Thymus (tissue), 11 donors: ENCODE measurements at regions not wholly inside any gene's neighbourhood (a gene's known extent, or its start where the extent isn't known, plus 50 kb on each side); places are given as distances from the start of the nearest gene placed in this dataset.

Experiments
- DNase-seq, 9 donors: peaks; one replicate each; pipeline ENCODE4 v3.0.0-alpha.2; 2013; ENCODE audit warnings: low spot score in 9 of 9, low read depth in 6 of 9, missing footprints in 1 of 9
- H3K27ac ChIP-seq, 2 donors: one replicate each; pipeline ENCODE4 v1.5.1; 2013; ENCODE audit warnings: control low read depth in 1 of 2, low read depth in 1 of 2, low read length in 1 of 2, mild to moderate bottlenecking in 1 of 2, moderate library complexity in 1 of 2
- H3K27me3 ChIP-seq, 2 donors: one replicate each; pipeline ENCODE4 v1.5.1; 2013; ENCODE audit warnings: low read length in 1 of 2; ENCODE audit not compliant: control insufficient read depth in 2 of 2, insufficient read depth in 1 of 2
- H3K36me3 ChIP-seq, 2 donors: one replicate each; pipeline ENCODE4 v1.5.1; 2013; ENCODE audit warnings: low read length in 1 of 2, mild to moderate bottlenecking in 1 of 2, moderate library complexity in 1 of 2; ENCODE audit not compliant: control insufficient read depth in 2 of 2, insufficient read depth in 2 of 2
- H3K4me1 ChIP-seq, 2 donors: one replicate each; pipeline ENCODE4 v1.5.1; 2013; ENCODE audit warnings: low read length in 2 of 2; ENCODE audit not compliant: control insufficient read depth in 2 of 2, insufficient read depth in 2 of 2
- H3K4me3 ChIP-seq, 2 donors: one replicate each; pipeline ENCODE4 v1.5.1; 2013; ENCODE audit warnings: low read length in 2 of 2, control low read depth in 1 of 2, mild to moderate bottlenecking in 1 of 2
- H3K9me3 ChIP-seq, 2 donors: one replicate each; pipeline ENCODE4 v1.5.1; 2013; ENCODE audit warnings: low read length in 1 of 2, mild to moderate bottlenecking in 1 of 2; ENCODE audit not compliant: control insufficient read depth in 2 of 2, insufficient read depth in 1 of 2
- whole genome bisulfite sequencing: extraction: QIAGEN DNeasy Blood & Tissue Kit; methylation state at CpG from one replicate; pipeline ENCODE4 v1.1.7; 2013; 5-methylcytosine and 5-hydroxymethylcytosine counted together
- donor health status: healthy.

GRCh38 chr13:61975001-61975400 is 559.4 kb upstream of the PCDH20 start:
- H3K9me3 ChIP-seq: no peaks in the 10 kb centered on the region
- no peak overlapping the region for H3K27ac ChIP-seq
- WGBS: 86% methylated on average over 3 of the region's 3 CpGs
- no peaks in the 10 kb centered on the region for H3K4me1 ChIP-seq
- H3K36me3 ChIP-seq: no peaks in the 10 kb centered on the region
- H3K4me3 ChIP-seq: no peak overlapping the region
- H3K27me3 ChIP-seq: no peaks in the 10 kb centered on the region
- no peak for DNase-seq

- Histone ChIP-seq H3K4me1 (no peaks in the 10 kb centered on the region), H3K9me3 (no peaks in the 10 kb centered on the region), H3K27me3 (no peaks in the 10 kb centered on the region), H3K27ac (no peak overlapping the region), H3K4me3 (no peak overlapping the region), H3K36me3 (no peaks in the 10 kb centered on the region)
- DNase-seq: no peak
- 89% methylated on average over 4 of the region's 4 CpGs for WGBS
Measured at GRCh38 chr13:61965756-61966155, 550.1 kb upstream of the PCDH20 start.

GRCh38 chr13:61960981-61961380 is 545.3 kb upstream of the PCDH20 start:
- H3K27ac ChIP-seq: no peak overlapping the region
- no peaks in the 10 kb centered on the region for H3K27me3 ChIP-seq
- H3K9me3 ChIP-seq: no peaks in the 10 kb centered on the region
- no peak overlapping the region for H3K4me3 ChIP-seq
- H3K4me1 ChIP-seq: no peaks in the 10 kb centered on the region
- no peak for DNase-seq
- no peaks in the 10 kb centered on the region for H3K36me3 ChIP-seq

- Histone ChIP-seq H3K27ac (no peak overlapping the region), H3K4me1 (no peaks in the 10 kb centered on the region), H3K4me3 (no peak overlapping the region), H3K36me3 (no peaks in the 10 kb centered on the region), H3K27me3 (no peaks in the 10 kb centered on the region), H3K9me3 (no peaks in the 10 kb centered on the region)
- no peak for DNase-seq
- WGBS: 19% methylated on average over 3 of the region's 3 CpGs
Measured at GRCh38 chr13:61954092-61954491, 538.4 kb upstream of the PCDH20 start.

GRCh38 chr13:61950828-61951227 is 535.2 kb upstream of the PCDH20 start:
- Histone ChIP-seq H3K9me3 (no peaks in the 10 kb centered on the region), H3K36me3 (no peaks in the 10 kb centered on the region), H3K4me1 (no peaks in the 10 kb centered on the region), H3K27me3 (no peaks in the 10 kb centered on the region), H3K4me3 (no peak overlapping the region), H3K27ac (no peak overlapping the region)
- 93% methylated on average over 8 of the region's 8 CpGs for WGBS
- DNase-seq: no peak

GRCh38 chr13:61944329-61944929 is 528.8 kb upstream of the PCDH20 start:
- no peaks in the 10 kb centered on the region for H3K4me1 ChIP-seq
- DNase-seq: no peak
- no peak overlapping the region for H3K4me3 ChIP-seq
- H3K27me3 ChIP-seq: no peaks in the 10 kb centered on the region
- H3K27ac ChIP-seq: no peak overlapping the region
- H3K9me3 ChIP-seq: no peaks in the 10 kb centered on the region
- 80% methylated on average over 7 of the region's 7 CpGs for WGBS
- no peaks in the 10 kb centered on the region for H3K36me3 ChIP-seq

- 98% methylated on average over 1 of the region's 1 CpG for WGBS
Measured at GRCh38 chr13:61935710-61936109, 520.1 kb upstream of the PCDH20 start.

GRCh38 chr13:61927648-61928047 is 512.0 kb upstream of the PCDH20 start:
- no peak overlapping the region for H3K4me3 ChIP-seq
- no peak overlapping the region for H3K27ac ChIP-seq
- no peaks in the 10 kb centered on the region for H3K4me1 ChIP-seq
- no peaks in the 10 kb centered on the region for H3K27me3 ChIP-seq
- H3K36me3 ChIP-seq: no peaks in the 10 kb centered on the region
- H3K9me3 ChIP-seq: no peaks in the 10 kb centered on the region
- no peak for DNase-seq
- 94% methylated on average over 1 of the region's 1 CpG for WGBS

More at GRCh38 chr13:61935710-61936109, 520.1 kb upstream of the PCDH20 start:
- Histone ChIP-seq H3K36me3 (no peaks in the 10 kb centered on the region), H3K9me3 (no peaks in the 10 kb centered on the region), H3K27me3 (no peaks in the 10 kb centered on the region), H3K4me3 (no peak overlapping the region), H3K27ac (no peak overlapping the region), H3K4me1 (no peaks in the 10 kb centered on the region)
- no peak for DNase-seq

- Histone ChIP-seq H3K4me1 (no peaks in the 10 kb centered on the region), H3K36me3 (no peaks in the 10 kb centered on the region), H3K9me3 (peaks cover 0 to 6% of the 10 kb centered on the region in 2 donors), H3K4me3 (no peak overlapping the region), H3K27ac (no peak overlapping the region), H3K27me3 (no peaks in the 10 kb centered on the region)
- no peak for DNase-seq
- WGBS: 96% methylated on average over 2 of the region's 2 CpGs
Measured at GRCh38 chr13:61918841-61919240, 503.2 kb upstream of the PCDH20 start.

- DNase-seq: no peak
- H3K27me3 ChIP-seq: no peaks in the 10 kb centered on the region
- WGBS: 85% methylated on average over 1 of the region's 1 CpG
- no peaks in the 10 kb centered on the region for H3K4me1 ChIP-seq
- no peaks in the 10 kb centered on the region for H3K36me3 ChIP-seq
- no peak overlapping the region for H3K4me3 ChIP-seq
- no peak overlapping the region for H3K27ac ChIP-seq
- peaks cover 0 to 6% of the 10 kb centered on the region in 2 donors for H3K9me3 ChIP-seq
Measured at GRCh38 chr13:61916483-61916882, 500.8 kb upstream of the PCDH20 start.
